ENCODE measurements at regions not wholly inside any gene's neighbourhood (a gene's known extent, or its start where the extent isn't known, plus 50 kb on each side); places are given as distances from the start of the nearest gene placed in this dataset.

DNA sequence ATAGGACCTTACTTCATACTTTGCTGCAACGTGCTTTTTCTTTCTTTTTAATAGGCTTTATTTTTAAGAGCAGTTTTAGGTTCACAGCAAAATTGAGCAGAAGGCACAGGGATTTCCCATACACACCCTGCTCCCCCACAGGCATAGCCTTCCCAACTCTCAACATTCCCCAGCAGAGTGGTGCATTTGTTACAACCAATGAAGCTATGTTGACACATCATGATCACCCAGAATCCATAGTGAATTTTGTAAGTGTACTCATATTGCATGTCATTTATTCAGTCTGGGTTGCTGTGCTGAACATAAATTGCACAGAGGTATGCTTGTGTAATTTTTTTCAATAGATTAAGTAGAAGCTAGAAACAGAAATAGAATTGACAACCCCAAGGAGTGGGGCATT is 327.3 kb downstream of the INHBA start:
- POLR2A ChIA-PET = no interaction called here
- no peaks in the 10 kb centered on the region for H3K79me2 ChIP-seq (ENCODE audit: insufficient read depth)

GRCh38 chr7:41374150-41374848 is 328.6 kb downstream of the INHBA start:
- no peaks in the 10 kb centered on the region for H3K27me3 ChIP-seq (ENCODE audit: insufficient read depth)
- WGBS (ENCODE audit: low lambda C conversion rate) = 76% methylated on average over 4 of the region's 6 CpGs
- H3K4me2 ChIP-seq = no peak overlapping the region
- POLR2A ChIA-PET = no interaction called here
- H3K27ac ChIP-seq (ENCODE audit: low read depth in 2 of 2, low read length in 1 of 2) = no peak overlapping the region
- no peaks in the 10 kb centered on the region for H3K36me3 ChIP-seq (replicated peaks in 1 of 2; ENCODE audit: control insufficient read depth in 1 of 2, insufficient read depth in 2 of 2, low read length in 1 of 2)
- no peak for DNase-seq
- H3K79me2 ChIP-seq (ENCODE audit: insufficient read depth) = no peaks in the 10 kb centered on the region
- CTCF ChIA-PET = no interaction called here
- no peak overlapping the region for H3K9ac ChIP-seq
- no peaks in the 10 kb centered on the region; a peak in 1 of 4 replicates for H3K4me1 ChIP-seq (ENCODE audit: control insufficient read depth in 1 of 2, insufficient read depth in 2 of 2, low read depth in 1 of 2, low read length in 1 of 2)
- no peaks in the 10 kb centered on the region for H3K9me2 ChIP-seq
- TF ChIP-seq MXI1 (IDR thresholded peaks at IDR 0.05; ENCODE audit: low read depth, low read length) (no peak), GATA2 (CRISPR knock-in tag; IDR thresholded peaks at IDR 0.05) (no peak), FOXM1 (IDR thresholded peaks at IDR 0.05; ENCODE audit: low read depth) (no peak)
- TF ChIP-seq, protein P1, sequence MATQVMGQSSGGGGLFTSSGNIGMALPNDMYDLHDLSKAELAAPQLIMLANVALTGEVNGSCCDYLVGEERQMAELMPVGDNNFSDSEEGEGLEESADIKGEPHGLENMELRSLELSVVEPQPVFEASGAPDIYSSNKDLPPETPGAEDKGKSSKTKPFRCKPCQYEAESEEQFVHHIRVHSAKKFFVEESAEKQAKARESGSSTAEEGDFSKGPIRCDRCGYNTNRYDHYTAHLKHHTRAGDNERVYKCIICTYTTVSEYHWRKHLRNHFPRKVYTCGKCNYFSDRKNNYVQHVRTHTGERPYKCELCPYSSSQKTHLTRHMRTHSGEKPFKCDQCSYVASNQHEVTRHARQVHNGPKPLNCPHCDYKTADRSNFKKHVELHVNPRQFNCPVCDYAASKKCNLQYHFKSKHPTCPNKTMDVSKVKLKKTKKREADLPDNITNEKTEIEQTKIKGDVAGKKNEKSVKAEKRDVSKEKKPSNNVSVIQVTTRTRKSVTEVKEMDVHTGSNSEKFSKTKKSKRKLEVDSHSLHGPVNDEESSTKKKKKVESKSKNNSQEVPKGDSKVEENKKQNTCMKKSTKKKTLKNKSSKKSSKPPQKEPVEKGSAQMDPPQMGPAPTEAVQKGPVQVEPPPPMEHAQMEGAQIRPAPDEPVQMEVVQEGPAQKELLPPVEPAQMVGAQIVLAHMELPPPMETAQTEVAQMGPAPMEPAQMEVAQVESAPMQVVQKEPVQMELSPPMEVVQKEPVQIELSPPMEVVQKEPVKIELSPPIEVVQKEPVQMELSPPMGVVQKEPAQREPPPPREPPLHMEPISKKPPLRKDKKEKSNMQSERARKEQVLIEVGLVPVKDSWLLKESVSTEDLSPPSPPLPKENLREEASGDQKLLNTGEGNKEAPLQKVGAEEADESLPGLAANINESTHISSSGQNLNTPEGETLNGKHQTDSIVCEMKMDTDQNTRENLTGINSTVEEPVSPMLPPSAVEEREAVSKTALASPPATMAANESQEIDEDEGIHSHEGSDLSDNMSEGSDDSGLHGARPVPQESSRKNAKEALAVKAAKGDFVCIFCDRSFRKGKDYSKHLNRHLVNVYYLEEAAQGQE (IDR thresholded peaks at IDR 0.05; ENCODE audit: low read depth, low read length) = no peak
- TF ChIP-seq, protein P2, sequence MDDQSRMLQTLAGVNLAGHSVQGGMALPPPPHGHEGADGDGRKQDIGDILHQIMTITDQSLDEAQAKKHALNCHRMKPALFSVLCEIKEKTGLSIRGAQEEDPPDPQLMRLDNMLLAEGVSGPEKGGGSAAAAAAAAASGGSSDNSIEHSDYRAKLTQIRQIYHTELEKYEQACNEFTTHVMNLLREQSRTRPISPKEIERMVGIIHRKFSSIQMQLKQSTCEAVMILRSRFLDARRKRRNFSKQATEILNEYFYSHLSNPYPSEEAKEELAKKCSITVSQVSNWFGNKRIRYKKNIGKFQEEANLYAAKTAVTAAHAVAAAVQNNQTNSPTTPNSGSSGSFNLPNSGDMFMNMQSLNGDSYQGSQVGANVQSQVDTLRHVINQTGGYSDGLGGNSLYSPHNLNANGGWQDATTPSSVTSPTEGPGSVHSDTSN (IDR thresholded peaks at IDR 0.05) = no peak
- TF ChIP-seq, protein P3, sequence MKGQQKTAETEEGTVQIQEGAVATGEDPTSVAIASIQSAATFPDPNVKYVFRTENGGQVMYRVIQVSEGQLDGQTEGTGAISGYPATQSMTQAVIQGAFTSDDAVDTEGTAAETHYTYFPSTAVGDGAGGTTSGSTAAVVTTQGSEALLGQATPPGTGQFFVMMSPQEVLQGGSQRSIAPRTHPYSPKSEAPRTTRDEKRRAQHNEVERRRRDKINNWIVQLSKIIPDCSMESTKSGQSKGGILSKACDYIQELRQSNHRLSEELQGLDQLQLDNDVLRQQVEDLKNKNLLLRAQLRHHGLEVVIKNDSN (IDR thresholded peaks at IDR 0.05; ENCODE audit: borderline replicate concordance, low read depth) = no peak
- TF ChIP-seq, protein P4, sequence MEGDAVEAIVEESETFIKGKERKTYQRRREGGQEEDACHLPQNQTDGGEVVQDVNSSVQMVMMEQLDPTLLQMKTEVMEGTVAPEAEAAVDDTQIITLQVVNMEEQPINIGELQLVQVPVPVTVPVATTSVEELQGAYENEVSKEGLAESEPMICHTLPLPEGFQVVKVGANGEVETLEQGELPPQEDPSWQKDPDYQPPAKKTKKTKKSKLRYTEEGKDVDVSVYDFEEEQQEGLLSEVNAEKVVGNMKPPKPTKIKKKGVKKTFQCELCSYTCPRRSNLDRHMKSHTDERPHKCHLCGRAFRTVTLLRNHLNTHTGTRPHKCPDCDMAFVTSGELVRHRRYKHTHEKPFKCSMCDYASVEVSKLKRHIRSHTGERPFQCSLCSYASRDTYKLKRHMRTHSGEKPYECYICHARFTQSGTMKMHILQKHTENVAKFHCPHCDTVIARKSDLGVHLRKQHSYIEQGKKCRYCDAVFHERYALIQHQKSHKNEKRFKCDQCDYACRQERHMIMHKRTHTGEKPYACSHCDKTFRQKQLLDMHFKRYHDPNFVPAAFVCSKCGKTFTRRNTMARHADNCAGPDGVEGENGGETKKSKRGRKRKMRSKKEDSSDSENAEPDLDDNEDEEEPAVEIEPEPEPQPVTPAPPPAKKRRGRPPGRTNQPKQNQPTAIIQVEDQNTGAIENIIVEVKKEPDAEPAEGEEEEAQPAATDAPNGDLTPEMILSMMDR (IDR thresholded peaks at IDR 0.05) = no peak
- no peaks in the 10 kb centered on the region for H4K20me1 ChIP-seq (ENCODE audit: insufficient read depth)
- H3F3A ChIP-seq (replicated peaks; ENCODE audit: insufficient read depth) = no peaks in the 10 kb centered on the region
- no peaks in the 10 kb centered on the region for H3K9me3 ChIP-seq
- no peak overlapping the region for H3K4me3 ChIP-seq (ENCODE audit: low read depth in 2 of 2, low read length in 1 of 2)
- no peak overlapping the region for H2AFZ ChIP-seq (ENCODE audit: low read depth)

More for the DNA sequence above, 327.3 kb downstream of the INHBA start:
- no peak for DNase-seq
- Histone ChIP-seq H3K9ac (no peak overlapping the region), H3K9me2 (no peaks in the 10 kb centered on the region), H3F3A (replicated peaks; ENCODE audit: insufficient read depth) (no peaks in the 10 kb centered on the region), H3K27me3 (ENCODE audit: insufficient read depth) (no peaks in the 10 kb centered on the region), H3K36me3 (replicated peaks in 1 of 2; ENCODE audit: control insufficient read depth in 1 of 2, insufficient read depth in 2 of 2, low read length in 1 of 2) (no peaks in the 10 kb centered on the region), H4K20me1 (ENCODE audit: insufficient read depth) (no peaks in the 10 kb centered on the region), H2AFZ (ENCODE audit: low read depth) (no peak overlapping the region; the same call in 1 of the 2 replicates), H3K4me2 (no peak overlapping the region), H3K27ac (ENCODE audit: low read depth in 2 of 2, low read length in 1 of 2) (no peak overlapping the region), H3K4me3 (ENCODE audit: low read depth in 2 of 2, low read length in 1 of 2) (no peak overlapping the region), H3K4me1 (ENCODE audit: control insufficient read depth in 1 of 2, insufficient read depth in 2 of 2, low read depth in 1 of 2, low read length in 1 of 2) (no peaks in the 10 kb centered on the region; a peak in 1 of 4 replicates), H3K9me3 (no peaks in the 10 kb centered on the region)
- 62% methylated on average over 1 of the region's 1 CpG for WGBS (ENCODE audit: low lambda C conversion rate)
- CTCF ChIA-PET = no interaction called here
- TF ChIP-seq NFIC (IDR thresholded peaks at IDR 0.05; ENCODE audit: borderline replicate concordance) = no peak

Measured in SK-N-SH (cell line).